GM12864 (cell line): ENCODE measurements at regions not wholly inside any gene's neighbourhood (a gene's known extent, or its start where the extent isn't known, plus 50 kb on each side); places are given as distances from the start of the nearest gene placed in this dataset.

ENCODE experiments used
- DNase-seq: peaks from one replicate; pipeline ENCODE4 v3.0.0-alpha.2; 2011; ENCODE audit warnings: low read depth
- H3K4me3 ChIP-seq: 2 replicates; pipeline ENCODE4 v1.5.1; 2011; ENCODE audit warnings: mild to moderate bottlenecking, low read depth, low read length, control low read depth
- CTCF ChIP-seq: IDR thresholded peaks from 2 replicates; pipeline ENCODE4 v1.5.1; 2011; ENCODE audit warnings: low read depth, mild to moderate bottlenecking, moderate library complexity, low read length, control low read depth, inconsistent platforms; ENCODE audit errors: missing control alignments

- H3K4me3 ChIP-seq = no peak overlapping the region
- no peak for DNase-seq
- TF ChIP-seq CTCF = no peak
These were observed 1566.9 kb upstream of the PIK3C3 start for GRCh38 chr18:40388121-40388520.

- H3K4me3 ChIP-seq = no peak overlapping the region
- DNase-seq = no peak
- TF ChIP-seq CTCF = no peak
These were observed 1567.8 kb upstream of the PIK3C3 start for GRCh38 chr18:40387130-40387787.

GRCh38 chr18:40382197-40382596 lies 1572.8 kb upstream of the PIK3C3 start:
- no peak for DNase-seq
- no peak for TF ChIP-seq CTCF
- no peak overlapping the region for H3K4me3 ChIP-seq

- no peak overlapping the region for H3K4me3 ChIP-seq
- no peak for DNase-seq
- no peak for TF ChIP-seq CTCF
These were observed 1574.2 kb upstream of the PIK3C3 start for GRCh38 chr18:40380686-40381439.

- no peak for DNase-seq
- H3K4me3 ChIP-seq = no peak overlapping the region
- TF ChIP-seq CTCF = no peak
These were observed 1579.2 kb upstream of the PIK3C3 start for GRCh38 chr18:40375837-40376236.

GRCh38 chr18:40371673-40372072 lies 1583.4 kb upstream of the PIK3C3 start:
- DNase-seq = no peak
- H3K4me3 ChIP-seq = no peak overlapping the region
- no peak for TF ChIP-seq CTCF
